GM12872 (cell line): ENCODE measurements at regions not wholly inside any gene's neighbourhood (a gene's known extent, or its start where the extent isn't known, plus 50 kb on each side); places are given as distances from the start of the nearest gene placed in this dataset.

Source experiments
- TF ChIP-seq, protein P1 (sequence below): IDR thresholded peaks from 3 replicates; pipeline ENCODE4 v1.5.1; 2011; ENCODE audit warnings: low read depth, mild to moderate bottlenecking, low read length, moderate library complexity; ENCODE audit not compliant: insufficient read depth

DNA sequence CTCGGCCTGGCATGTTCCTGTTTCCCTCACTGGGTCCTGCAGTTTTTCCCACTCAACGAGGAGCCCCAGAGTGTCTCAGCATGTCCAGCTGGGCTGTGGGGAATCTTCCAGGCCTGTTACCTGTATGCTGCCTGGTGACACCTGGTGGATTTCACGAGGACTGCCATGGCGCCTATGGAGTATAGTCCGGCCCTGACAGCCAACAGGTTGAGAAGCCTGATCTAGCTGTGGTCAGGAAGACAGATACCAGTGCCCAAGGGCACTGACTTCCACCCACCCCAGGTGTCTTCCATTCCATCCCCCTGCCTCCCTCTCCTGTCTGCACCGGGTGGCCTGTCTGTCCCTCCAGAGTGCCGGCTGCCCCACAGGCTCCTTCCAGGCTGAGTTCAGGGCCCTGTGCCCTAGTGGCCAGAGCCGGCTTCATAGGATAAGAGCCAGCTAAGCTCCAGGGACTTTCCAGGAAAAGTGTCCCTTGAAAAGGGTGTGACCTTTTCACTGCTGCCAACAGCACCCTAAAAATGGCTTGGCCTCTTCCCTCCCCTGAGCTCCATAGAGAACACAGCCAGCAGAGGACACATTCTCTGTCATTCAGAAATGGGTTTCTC lies 129.4 kb upstream of the AKAP13 start:
- TF ChIP-seq, protein P1, sequence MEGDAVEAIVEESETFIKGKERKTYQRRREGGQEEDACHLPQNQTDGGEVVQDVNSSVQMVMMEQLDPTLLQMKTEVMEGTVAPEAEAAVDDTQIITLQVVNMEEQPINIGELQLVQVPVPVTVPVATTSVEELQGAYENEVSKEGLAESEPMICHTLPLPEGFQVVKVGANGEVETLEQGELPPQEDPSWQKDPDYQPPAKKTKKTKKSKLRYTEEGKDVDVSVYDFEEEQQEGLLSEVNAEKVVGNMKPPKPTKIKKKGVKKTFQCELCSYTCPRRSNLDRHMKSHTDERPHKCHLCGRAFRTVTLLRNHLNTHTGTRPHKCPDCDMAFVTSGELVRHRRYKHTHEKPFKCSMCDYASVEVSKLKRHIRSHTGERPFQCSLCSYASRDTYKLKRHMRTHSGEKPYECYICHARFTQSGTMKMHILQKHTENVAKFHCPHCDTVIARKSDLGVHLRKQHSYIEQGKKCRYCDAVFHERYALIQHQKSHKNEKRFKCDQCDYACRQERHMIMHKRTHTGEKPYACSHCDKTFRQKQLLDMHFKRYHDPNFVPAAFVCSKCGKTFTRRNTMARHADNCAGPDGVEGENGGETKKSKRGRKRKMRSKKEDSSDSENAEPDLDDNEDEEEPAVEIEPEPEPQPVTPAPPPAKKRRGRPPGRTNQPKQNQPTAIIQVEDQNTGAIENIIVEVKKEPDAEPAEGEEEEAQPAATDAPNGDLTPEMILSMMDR = 0 out of 3 replicates have a peak, but pooled peaks have one; percentile 10

DNA sequence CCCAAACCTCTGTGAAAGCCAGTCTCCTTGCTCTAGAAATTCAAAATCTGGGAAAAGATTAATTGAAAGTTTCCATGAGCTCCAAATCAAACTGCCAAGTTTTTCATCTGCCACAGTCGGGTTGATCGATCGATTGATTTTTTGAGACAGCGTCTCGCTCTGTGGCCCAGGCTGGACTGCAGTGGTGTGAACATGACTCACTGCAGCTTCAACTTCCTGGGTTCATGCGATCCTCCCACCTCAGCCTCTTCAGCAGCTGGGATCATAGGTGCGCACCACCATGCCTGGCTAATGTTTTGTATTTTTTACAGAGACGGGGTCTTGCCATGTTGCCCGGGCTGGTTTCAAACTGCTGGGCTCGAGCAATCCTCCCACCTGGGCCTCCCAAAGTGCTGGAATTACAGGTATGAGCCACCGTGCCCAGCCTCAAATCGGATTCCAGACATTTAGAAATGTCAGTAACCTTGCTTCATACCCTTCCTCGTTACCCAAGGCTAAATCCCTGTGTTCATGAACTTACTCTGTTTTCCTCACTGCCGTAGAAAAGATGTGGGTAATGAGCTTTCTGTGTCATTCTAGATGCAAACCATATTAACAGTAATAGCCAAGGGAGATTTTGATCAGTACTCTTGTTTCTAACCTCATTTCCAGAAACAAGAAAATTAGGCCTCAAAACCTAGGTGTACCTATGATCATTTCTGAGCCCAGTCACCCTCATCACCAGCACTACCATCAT lies 105.9 kb upstream of the AKAP13 start:
- TF ChIP-seq, protein P1 = no peak

DNA sequence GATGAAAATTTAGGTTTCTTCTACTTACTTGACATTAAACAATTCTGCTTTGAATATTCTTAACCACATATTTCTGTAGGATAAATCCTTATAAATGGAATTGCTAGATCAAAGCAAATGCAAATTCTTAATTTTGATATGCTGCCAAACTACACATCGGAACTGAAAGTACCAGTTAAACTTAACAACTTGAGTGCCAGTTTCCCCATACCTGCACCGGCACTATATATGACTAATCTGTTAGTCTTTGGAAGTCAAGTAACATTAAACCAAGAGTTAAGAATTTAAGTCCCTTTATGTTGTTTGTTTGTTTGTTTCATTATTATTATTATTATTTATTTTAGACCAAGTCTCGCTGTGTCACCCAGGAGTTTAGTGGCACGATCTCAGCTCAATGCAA lies 103.9 kb upstream of the AKAP13 start:
- TF ChIP-seq, protein P1 = no peak

DNA sequence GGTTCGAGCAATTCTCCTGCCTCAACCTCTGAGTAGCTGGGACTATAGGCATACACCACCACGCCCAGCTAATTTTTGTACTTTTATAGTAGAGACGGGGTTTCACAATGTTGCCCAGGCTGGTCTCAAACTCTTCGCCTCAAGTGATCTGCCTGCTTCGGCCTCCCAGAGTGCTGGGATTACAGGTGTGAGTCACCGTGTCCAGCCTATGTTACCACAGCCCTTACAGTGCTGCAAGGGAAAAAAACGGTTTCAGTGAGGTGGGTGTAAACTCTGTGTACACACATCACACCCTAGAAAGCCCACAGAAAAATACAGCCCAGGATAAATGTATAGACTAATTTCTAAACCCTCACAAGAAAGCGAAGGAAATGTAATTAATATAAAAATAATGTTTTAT lies 103.5 kb upstream of the AKAP13 start:
- TF ChIP-seq, protein P1 = no peak

DNA sequence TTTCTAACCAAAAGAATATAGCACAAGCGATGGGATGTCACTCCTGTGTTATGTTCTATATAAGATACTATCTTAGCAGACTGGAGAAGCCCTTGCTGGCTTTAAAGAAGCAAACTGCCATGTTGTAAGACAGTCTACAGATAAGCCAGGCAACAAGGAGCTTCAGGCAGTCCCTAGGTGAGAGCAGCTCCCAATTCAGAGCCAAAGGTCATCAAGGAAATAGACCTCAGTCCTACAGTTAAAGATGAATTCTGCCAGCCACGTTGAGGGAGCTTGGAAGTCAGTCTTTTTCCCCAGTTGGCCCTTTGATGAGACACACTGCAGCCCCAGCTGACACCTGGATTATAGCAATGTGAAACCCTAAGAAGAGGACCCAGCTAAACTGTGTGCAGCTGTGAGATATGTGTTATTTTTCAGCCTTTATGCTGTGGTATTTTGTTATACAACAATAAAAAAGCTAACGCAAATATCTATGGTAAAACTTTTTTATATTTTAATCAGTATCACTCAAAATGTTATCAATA lies 102.5 kb upstream of the AKAP13 start:
- TF ChIP-seq, protein P1 = no peak

DNA sequence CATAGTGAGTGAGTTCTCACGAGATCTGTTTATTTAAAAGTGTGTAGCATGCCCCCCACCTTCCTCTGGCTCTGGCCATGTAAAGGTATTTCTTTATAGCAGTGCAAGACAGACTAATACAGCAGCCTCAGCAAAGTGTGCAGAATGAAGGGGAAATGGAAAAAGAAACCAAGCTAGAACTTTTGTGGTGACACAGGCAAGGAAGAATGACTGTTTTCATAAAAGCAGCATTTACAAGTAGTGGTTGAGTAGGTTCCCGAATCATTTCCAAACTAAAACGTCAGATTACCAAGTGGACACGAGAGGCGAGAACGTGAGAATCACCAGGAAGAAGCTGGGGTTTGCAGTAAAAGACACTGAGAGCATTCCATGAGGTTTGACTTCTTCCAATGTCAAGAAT lies 100.2 kb upstream of the AKAP13 start:
- TF ChIP-seq, protein P1 = no peak

DNA sequence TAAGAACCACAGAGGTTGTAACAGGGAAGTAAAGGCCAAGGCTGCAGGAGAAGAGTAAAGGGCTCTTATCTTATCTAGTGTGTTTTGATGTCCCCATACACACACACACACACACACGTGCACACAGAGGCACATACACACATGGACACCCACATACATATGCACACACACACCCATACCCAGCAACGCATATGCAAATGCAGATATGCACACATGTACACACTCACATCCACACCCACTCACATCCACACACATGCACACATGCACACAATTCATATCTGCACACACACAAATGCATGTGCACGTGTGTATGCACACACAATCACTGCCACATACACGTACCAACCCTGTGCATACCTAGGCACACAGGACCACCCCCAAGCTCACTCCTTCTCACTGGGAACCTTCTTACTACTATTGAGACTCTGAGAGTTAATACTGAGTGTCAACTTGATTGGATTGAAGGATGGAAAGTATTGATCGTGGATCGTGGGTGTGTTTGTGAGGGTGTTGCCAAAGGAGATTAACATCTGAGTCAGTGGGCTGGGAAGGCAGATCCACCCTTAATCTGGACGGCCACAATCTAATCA lies 99.0 kb upstream of the AKAP13 start:
- TF ChIP-seq, protein P1 = no peak
